ENCODE measurements at regions not wholly inside any gene's neighbourhood (a gene's known extent, or its start where the extent isn't known, plus 50 kb on each side); places are given as distances from the start of the nearest gene placed in this dataset.
A peak's percentile ranks its signal among the peaks of the same experiment; 100 is the strongest.

GRCh38 chr18:70417847-70418246 is 129.0 kb downstream of the SOCS6 start:
- peak; percentile 71 for TF ChIP-seq GATA2 (IDR thresholded peaks at IDR 0.05; ENCODE audit: low read depth, low read length)
- TF ChIP-seq GATA3 (IDR thresholded peaks at IDR 0.05; ENCODE audit: low read depth, low read length): peak; percentile 62; the same call in 1 of the 2 replicates
